GM21528 (cell line): ENCODE measurements at regions not wholly inside any gene's neighbourhood (a gene's known extent, or its start where the extent isn't known, plus 50 kb on each side); places are given as distances from the start of the nearest gene placed in this dataset.

Experiments used
- ATAC-seq: cut with Tn5 transposase; IDR thresholded peaks from one replicate; pipeline ENCODE4 v1.9.1; 2021; ENCODE audit warnings: mild to moderate bottlenecking, moderate library complexity; ENCODE audit not compliant: unreplicated experiment, low FRiP score

- ATAC-seq: no peak
Observed at GRCh38 chr1:192005976-192006375, 152.3 kb upstream of the RGS18 start.

- no peak for ATAC-seq
Observed at GRCh38 chr1:192008281-192008825, 149.9 kb upstream of the RGS18 start.

GRCh38 chr1:192010406-192010805, 147.9 kb upstream of the RGS18 start:
- ATAC-seq: no peak

- ATAC-seq: no peak
Observed at GRCh38 chr1:192011525-192011924, 146.7 kb upstream of the RGS18 start.

GRCh38 chr1:192022827-192023226, 135.4 kb upstream of the RGS18 start:
- ATAC-seq: no peak

- ATAC-seq: no peak
Observed at GRCh38 chr1:192024881-192025280, 133.4 kb upstream of the RGS18 start.

GRCh38 chr1:192038567-192038966, 119.7 kb upstream of the RGS18 start:
- no peak for ATAC-seq

GRCh38 chr1:192045131-192045530, 113.1 kb upstream of the RGS18 start:
- ATAC-seq: no peak

GRCh38 chr1:192053531-192053971, 104.7 kb upstream of the RGS18 start:
- no peak for ATAC-seq

GRCh38 chr1:192057766-192058165, 100.5 kb upstream of the RGS18 start:
- no peak for ATAC-seq

GRCh38 chr1:192059407-192059806, 98.9 kb upstream of the RGS18 start:
- no peak for ATAC-seq

- ATAC-seq: no peak
Observed at GRCh38 chr1:192061556-192061955, 96.7 kb upstream of the RGS18 start.

- no peak for ATAC-seq
Observed at GRCh38 chr1:192065087-192065486, 93.2 kb upstream of the RGS18 start.

- ATAC-seq: no peak
Observed at GRCh38 chr1:192066202-192066601, 92.1 kb upstream of the RGS18 start.

GRCh38 chr1:192067360-192067759, 90.9 kb upstream of the RGS18 start:
- ATAC-seq: no peak

GRCh38 chr1:192070213-192070612, 88.0 kb upstream of the RGS18 start:
- no peak for ATAC-seq

- ATAC-seq: no peak
Observed at GRCh38 chr1:192080684-192081083, 77.6 kb upstream of the RGS18 start.

GRCh38 chr1:192081359-192081758, 76.9 kb upstream of the RGS18 start:
- ATAC-seq: no peak

- no peak for ATAC-seq
Observed at GRCh38 chr1:192086644-192087043, 71.6 kb upstream of the RGS18 start.

- no peak for ATAC-seq
Observed at GRCh38 chr1:192087334-192087733, 70.9 kb upstream of the RGS18 start.

GRCh38 chr1:192088496-192088895, 69.8 kb upstream of the RGS18 start:
- no peak for ATAC-seq

GRCh38 chr1:192098001-192098400, 60.3 kb upstream of the RGS18 start:
- no peak for ATAC-seq

GRCh38 chr1:192099328-192099727, 58.9 kb upstream of the RGS18 start:
- no peak for ATAC-seq
